Keratinocyte (primary cell): ENCODE measurements at regions not wholly inside any gene's neighbourhood (a gene's known extent, or its start where the extent isn't known, plus 50 kb on each side); places are given as distances from the start of the nearest gene placed in this dataset.

Experiments used
- DNase-seq: peaks from one replicate; pipeline ENCODE4 v3.0.0-alpha.2; 2011; ENCODE audit warnings: low read depth, missing footprints, low spot score
- FAIRE-seq: peaks from 2 replicates; lab custom pipeline; 2011; peaks lifted over from hg19 to GRCh38; lab: Jason Lieb, UNC
- H2AFZ ChIP-seq: 2 replicates; pipeline ENCODE4 v1.6.0; 2012; ENCODE audit warnings: low read length, control low read depth, inconsistent platforms; ENCODE audit not compliant: control insufficient read depth
- H3K27ac ChIP-seq: 2 replicates; pipeline ENCODE4 v1.5.1; 2011; ENCODE audit warnings: low read length; ENCODE audit not compliant: control insufficient read depth, insufficient read depth
- H3K27me3 ChIP-seq: 3 replicates; pipeline ENCODE4 v1.6.0; 2011; ENCODE audit warnings: low read length; ENCODE audit not compliant: control insufficient read depth, insufficient read depth; ENCODE audit errors: extremely low read depth
- H3K36me3 ChIP-seq, 2 experiments: 2 replicates in 1 of 2; 3 replicates in 1 of 2; pipeline ENCODE4 v1.5.1; 2011; ENCODE audit warnings: low read length in 2 of 2, mild to moderate bottlenecking in 1 of 2; ENCODE audit not compliant: control insufficient read depth in 2 of 2, insufficient read depth in 2 of 2; ENCODE audit errors: extremely low read depth in 1 of 2
- H3K4me1 ChIP-seq: 3 replicates; pipeline ENCODE4 v1.5.1; 2011; ENCODE audit warnings: low read length; ENCODE audit not compliant: control insufficient read depth, insufficient read depth; ENCODE audit errors: extremely low read depth
- H3K4me2 ChIP-seq: 3 replicates; pipeline ENCODE4 v1.6.0; 2011; ENCODE audit warnings: low read depth, low read length; ENCODE audit not compliant: control insufficient read depth, insufficient read depth; ENCODE audit errors: extremely low read depth
- H3K4me3 ChIP-seq, 3 experiments: fragments of 200-600 bp in 1 of 3; sonication (generic) in 1 of 3; 2 replicates in 2 of 3; 3 replicates in 1 of 3; pipeline ENCODE4 v1.5.1; 2011 to 2016; ENCODE audit warnings: low read length in 3 of 3, mild to moderate bottlenecking in 3 of 3, control low read depth in 2 of 3, inconsistent platforms in 1 of 3, low read depth in 1 of 3, mixed read lengths in 1 of 3, mixed run types in 1 of 3, moderate library complexity in 1 of 3; ENCODE audit not compliant: control insufficient read depth in 2 of 3, insufficient read depth in 2 of 3; ENCODE audit errors: extremely low read depth in 1 of 3
- H3K79me2 ChIP-seq: 2 replicates; pipeline ENCODE4 v1.6.0; 2012; ENCODE audit warnings: low read length; ENCODE audit not compliant: control insufficient read depth, insufficient read depth
- H3K9ac ChIP-seq: 3 replicates; pipeline ENCODE4 v1.6.0; 2011; ENCODE audit warnings: low read length; ENCODE audit not compliant: control insufficient read depth, insufficient read depth; ENCODE audit errors: extremely low read depth
- H3K9me1 ChIP-seq: 3 replicates; pipeline ENCODE4 v1.6.0; 2011; ENCODE audit warnings: low read length; ENCODE audit not compliant: control insufficient read depth, insufficient read depth; ENCODE audit errors: extremely low read depth
- H3K9me3 ChIP-seq: 2 replicates; pipeline ENCODE4 v1.5.1; 2012; ENCODE audit warnings: low read depth, low read length; ENCODE audit not compliant: control insufficient read depth
- H4K20me1 ChIP-seq: 3 replicates; pipeline ENCODE4 v1.6.0; 2011; ENCODE audit warnings: low read length; ENCODE audit not compliant: control insufficient read depth, insufficient read depth; ENCODE audit errors: extremely low read depth
- EZH2 ChIP-seq: IDR thresholded peaks from one replicate; pipeline ENCODE4 v1.6.1; 2012; ENCODE audit warnings: inconsistent platforms, mild to moderate bottlenecking, low read length, moderate library complexity
- dilution Hi-C: fragments of 300-500 bp; cut with MboI; formaldehyde crosslinking; loops from one replicate; pipeline ENCODE4 v1.7.0; 2020; ENCODE audit warnings: low sequenced_read_pairs; ENCODE audit not compliant: extremely low pct_ligation_motif_present
- TF ChIP-seq, protein P1 (sequence below), 3 experiments: IDR thresholded peaks in 1 of 3; conservative IDR thresholded peaks in 1 of 3; optimal IDR thresholded peaks in 1 of 3; 2 replicates in 2 of 3; 3 replicates in 1 of 3; pipeline versions ENCODE3 to v1.5.1; 2011; ENCODE audit warnings: low read length in 3 of 3, mild to moderate bottlenecking in 3 of 3, moderate library complexity in 2 of 3, control low read depth in 1 of 3, inconsistent platforms in 1 of 3; ENCODE audit not compliant: insufficient read depth in 2 of 3; ENCODE audit errors: extremely low read depth in 1 of 3

GRCh38 chr1:38534473-38534823 lies 325.1 kb downstream of the RRAGC start:
- no peaks in the 10 kb centered on the region for H3K4me1 ChIP-seq
- no peak overlapping the region for H3K4me3 ChIP-seq
- dilution Hi-C loops: loop anchor here (25.0 kb wide), 1 partner anchor 278 kb away; no protein-coding TSS in a partner anchor
- no peak overlapping the region for H2AFZ ChIP-seq
- no peaks in the 10 kb centered on the region for H3K79me2 ChIP-seq
- H3K9ac ChIP-seq: no peak overlapping the region
- H3K9me3 ChIP-seq: no peaks in the 10 kb centered on the region
- H3K27ac ChIP-seq: no peak overlapping the region
- no peaks in the 10 kb centered on the region for H3K36me3 ChIP-seq
- no peaks in the 10 kb centered on the region for H4K20me1 ChIP-seq
- TF ChIP-seq EZH2: no peak
- TF ChIP-seq, protein P1, sequence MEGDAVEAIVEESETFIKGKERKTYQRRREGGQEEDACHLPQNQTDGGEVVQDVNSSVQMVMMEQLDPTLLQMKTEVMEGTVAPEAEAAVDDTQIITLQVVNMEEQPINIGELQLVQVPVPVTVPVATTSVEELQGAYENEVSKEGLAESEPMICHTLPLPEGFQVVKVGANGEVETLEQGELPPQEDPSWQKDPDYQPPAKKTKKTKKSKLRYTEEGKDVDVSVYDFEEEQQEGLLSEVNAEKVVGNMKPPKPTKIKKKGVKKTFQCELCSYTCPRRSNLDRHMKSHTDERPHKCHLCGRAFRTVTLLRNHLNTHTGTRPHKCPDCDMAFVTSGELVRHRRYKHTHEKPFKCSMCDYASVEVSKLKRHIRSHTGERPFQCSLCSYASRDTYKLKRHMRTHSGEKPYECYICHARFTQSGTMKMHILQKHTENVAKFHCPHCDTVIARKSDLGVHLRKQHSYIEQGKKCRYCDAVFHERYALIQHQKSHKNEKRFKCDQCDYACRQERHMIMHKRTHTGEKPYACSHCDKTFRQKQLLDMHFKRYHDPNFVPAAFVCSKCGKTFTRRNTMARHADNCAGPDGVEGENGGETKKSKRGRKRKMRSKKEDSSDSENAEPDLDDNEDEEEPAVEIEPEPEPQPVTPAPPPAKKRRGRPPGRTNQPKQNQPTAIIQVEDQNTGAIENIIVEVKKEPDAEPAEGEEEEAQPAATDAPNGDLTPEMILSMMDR (optimal IDR thresholded peaks at IDR 0.05 in 1 of 3, IDR thresholded peaks at IDR 0.05 in 1 of 3, conservative IDR thresholded peaks at IDR 0.05 in 1 of 3; ENCODE audit: extremely low read depth in 1 of 3, insufficient read depth in 2 of 3, low read length in 3 of 3): no peak
- FAIRE-seq (no peak), DNase-seq (no peak)
- no peak overlapping the region for H3K4me2 ChIP-seq
- no peaks in the 10 kb centered on the region for H3K27me3 ChIP-seq
- no peaks in the 10 kb centered on the region for H3K9me1 ChIP-seq

DNA sequence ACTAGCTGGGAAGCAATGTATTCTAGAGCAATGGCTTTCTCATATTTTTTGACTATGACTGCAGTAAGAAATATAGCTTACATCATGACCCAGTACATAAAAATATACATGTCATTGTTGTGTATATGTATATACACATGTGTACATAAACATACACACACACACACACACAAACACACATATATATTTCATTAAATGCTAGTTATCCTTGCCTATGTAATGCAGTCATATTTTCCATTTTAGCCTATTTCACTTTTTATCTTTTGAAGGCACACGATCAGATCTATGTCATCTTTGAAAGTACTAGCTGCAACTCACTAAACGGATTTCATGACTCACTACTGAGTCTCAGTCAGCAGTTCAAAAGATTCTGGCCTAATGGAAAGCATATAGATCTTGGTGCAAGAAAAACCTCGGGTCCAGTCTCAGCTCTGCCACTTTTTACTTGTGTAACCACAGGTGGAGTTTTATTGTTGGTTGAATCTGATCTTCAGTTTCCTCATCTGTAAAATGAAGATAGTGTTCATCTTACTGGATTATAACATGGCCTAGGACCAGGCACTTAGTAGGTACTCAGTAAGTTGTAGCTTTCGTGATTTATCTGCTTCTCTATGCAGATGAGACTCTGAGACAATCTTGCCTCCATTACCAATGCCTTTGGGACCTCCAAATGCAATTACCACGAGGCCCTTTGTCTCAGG lies 325.6 kb downstream of the RRAGC start:
- Histone ChIP-seq H4K20me1 (no peaks in the 10 kb centered on the region), H3K4me2 (no peak overlapping the region), H3K9me3 (no peaks in the 10 kb centered on the region), H3K79me2 (no peaks in the 10 kb centered on the region), H3K9ac (no peak overlapping the region), H3K9me1 (no peaks in the 10 kb centered on the region), H3K27me3 (no peaks in the 10 kb centered on the region), H3K4me3 (no peak overlapping the region), H2AFZ (no peak overlapping the region), H3K4me1 (no peaks in the 10 kb centered on the region), H3K36me3 (no peaks in the 10 kb centered on the region), H3K27ac (no peak overlapping the region)
- FAIRE-seq (no peak), DNase-seq (no peak)
- TF ChIP-seq, protein P1 (optimal IDR thresholded peaks at IDR 0.05 in 1 of 3, IDR thresholded peaks at IDR 0.05 in 1 of 3, conservative IDR thresholded peaks at IDR 0.05 in 1 of 3; ENCODE audit: extremely low read depth in 1 of 3, insufficient read depth in 2 of 3, low read length in 3 of 3): no peak
- TF ChIP-seq EZH2: no peak
- dilution Hi-C loops: loop anchor here (25.0 kb wide), 1 partner anchor 278 kb away; no protein-coding TSS in a partner anchor
